ENCODE measurements at regions not wholly inside any gene's neighbourhood (a gene's known extent, or its start where the extent isn't known, plus 50 kb on each side); places are given as distances from the start of the nearest gene placed in this dataset.

- DNase-seq = no peak
Measured at GRCh38 chr7:156420496-156420895, 220.1 kb upstream of the RNF32 start.

GRCh38 chr7:156419782-156420181 lies 220.8 kb upstream of the RNF32 start:
- H3K9me3 ChIP-seq = no peaks in the 10 kb centered on the region
- intact Hi-C loops (cut with DNase I) = no loop called here
- no peak for DNase-seq

More at GRCh38 chr7:156420496-156420895, 220.1 kb upstream of the RNF32 start:
- no peak overlapping the region for H3K4me3 ChIP-seq
- no peaks in the 10 kb centered on the region for H3K9me3 ChIP-seq
- H3K4me1 ChIP-seq (ENCODE audit: insufficient read depth) = no peaks in the 10 kb centered on the region
- no peak overlapping the region for H3K27ac ChIP-seq
- intact Hi-C loops (cut with DNase I) = no loop called here
- WGBS, 3 donors = 71 to 83% (median 76%) methylated on average over 1 of the region's 1 CpG
- H3K27me3 ChIP-seq = no peaks in the 10 kb centered on the region
- no peaks in the 10 kb centered on the region for H3K36me3 ChIP-seq
- TF ChIP-seq POLR2A (IDR thresholded peaks at IDR 0.05) = no peak
- TF ChIP-seq EP300 (IDR thresholded peaks at IDR 0.05) = no peak
- TF ChIP-seq CTCF (IDR thresholded peaks at IDR 0.05) = no peak

GRCh38 chr7:156402255-156402654 lies 238.3 kb upstream of the RNF32 start:
- no peaks in the 10 kb centered on the region for H3K36me3 ChIP-seq
- H3K4me1 ChIP-seq (ENCODE audit: insufficient read depth) = no peaks in the 10 kb centered on the region
- H3K27ac ChIP-seq = no peak overlapping the region
- no peak overlapping the region for H3K4me3 ChIP-seq
- no peak for DNase-seq
- WGBS, 3 donors = 91 to 93% (median 93%) methylated on average over 11 of the region's 11 CpGs
- intact Hi-C loops (cut with DNase I) = no loop called here
- no peaks in the 10 kb centered on the region for H3K27me3 ChIP-seq
- TF ChIP-seq POLR2A (IDR thresholded peaks at IDR 0.05) (no peak), CTCF (IDR thresholded peaks at IDR 0.05) (no peak), EP300 (IDR thresholded peaks at IDR 0.05) (no peak)
- H3K9me3 ChIP-seq = no peaks in the 10 kb centered on the region

More at GRCh38 chr7:156419782-156420181, 220.8 kb upstream of the RNF32 start:
- Histone ChIP-seq H3K27ac (no peak overlapping the region), H3K27me3 (no peaks in the 10 kb centered on the region), H3K4me1 (ENCODE audit: insufficient read depth) (no peaks in the 10 kb centered on the region), H3K36me3 (no peaks in the 10 kb centered on the region), H3K4me3 (no peak overlapping the region)
- TF ChIP-seq EP300 (IDR thresholded peaks at IDR 0.05) = no peak
- TF ChIP-seq POLR2A (IDR thresholded peaks at IDR 0.05) = no peak
- 80 to 91% (median 90%) methylated on average over 3 of the region's 3 CpGs for WGBS, 3 donors

- Histone ChIP-seq H3K9me3 (no peaks in the 10 kb centered on the region), H3K27ac (no peak overlapping the region), H3K36me3 (no peaks in the 10 kb centered on the region), H3K4me1 (ENCODE audit: insufficient read depth) (no peaks in the 10 kb centered on the region), H3K4me3 (no peak overlapping the region), H3K27me3 (no peaks in the 10 kb centered on the region)
- 85 to 91% (median 86%) methylated on average over 9 of the region's 9 CpGs for WGBS, 3 donors
- intact Hi-C loops (cut with DNase I) = no loop called here
- TF ChIP-seq EP300 (IDR thresholded peaks at IDR 0.05) (no peak), CTCF (IDR thresholded peaks at IDR 0.05) (no peak), POLR2A (IDR thresholded peaks at IDR 0.05) (no peak)
- no peak for DNase-seq
Measured at GRCh38 chr7:156401617-156402016, 239.0 kb upstream of the RNF32 start.

GRCh38 chr7:156400046-156400445 lies 240.5 kb upstream of the RNF32 start:
- no peak overlapping the region for H3K27ac ChIP-seq
- WGBS, 3 donors = 62 to 68% (median 65%) methylated on average over 5 of the region's 5 CpGs
- H3K36me3 ChIP-seq = no peaks in the 10 kb centered on the region
- intact Hi-C loops (cut with DNase I) = no loop called here
- H3K27me3 ChIP-seq = no peaks in the 10 kb centered on the region
- H3K4me3 ChIP-seq = no peak overlapping the region
- H3K9me3 ChIP-seq = no peaks in the 10 kb centered on the region
- no peaks in the 10 kb centered on the region for H3K4me1 ChIP-seq (ENCODE audit: insufficient read depth)
- TF ChIP-seq EP300 (IDR thresholded peaks at IDR 0.05) = no peak
- TF ChIP-seq POLR2A (IDR thresholded peaks at IDR 0.05) = no peak
- no peak for TF ChIP-seq CTCF (IDR thresholded peaks at IDR 0.05)
- no peak for DNase-seq

Data from ovary (tissue), 7 donors.